22Rv1 (cell line): ENCODE measurements at regions not wholly inside any gene's neighbourhood (a gene's known extent, or its start where the extent isn't known, plus 50 kb on each side); places are given as distances from the start of the nearest gene placed in this dataset.
"Not testable (repeated sequence)": the region's sequence is repeated elsewhere in the genome, so short reads cannot be mapped to it uniquely, and the experiment has no call there.

Source experiments
- H3K27ac ChIP-seq: fragments of 450-650 bp; 2 replicates; pipeline ENCODE4 v1.5.1; 2017
- ZFX ChIP-seq: fragments of 450-650 bp; IDR thresholded peaks from 2 replicates; pipeline ENCODE4 v1.6.1; 2017; ENCODE audit warnings: antibody characterized with exemption, borderline replicate concordance
- TF ChIP-seq, protein P1 (sequence below): fragments of 450-650 bp; IDR thresholded peaks from 2 replicates; pipeline ENCODE4 v1.5.1; 2017; ENCODE audit warnings: mild to moderate bottlenecking

GRCh38 chr22:12613199-12613598, 2914.8 kb upstream of the OR11H1 start:
- no peak overlapping the region for H3K27ac ChIP-seq
- no peak for TF ChIP-seq ZFX
- TF ChIP-seq, protein P1, sequence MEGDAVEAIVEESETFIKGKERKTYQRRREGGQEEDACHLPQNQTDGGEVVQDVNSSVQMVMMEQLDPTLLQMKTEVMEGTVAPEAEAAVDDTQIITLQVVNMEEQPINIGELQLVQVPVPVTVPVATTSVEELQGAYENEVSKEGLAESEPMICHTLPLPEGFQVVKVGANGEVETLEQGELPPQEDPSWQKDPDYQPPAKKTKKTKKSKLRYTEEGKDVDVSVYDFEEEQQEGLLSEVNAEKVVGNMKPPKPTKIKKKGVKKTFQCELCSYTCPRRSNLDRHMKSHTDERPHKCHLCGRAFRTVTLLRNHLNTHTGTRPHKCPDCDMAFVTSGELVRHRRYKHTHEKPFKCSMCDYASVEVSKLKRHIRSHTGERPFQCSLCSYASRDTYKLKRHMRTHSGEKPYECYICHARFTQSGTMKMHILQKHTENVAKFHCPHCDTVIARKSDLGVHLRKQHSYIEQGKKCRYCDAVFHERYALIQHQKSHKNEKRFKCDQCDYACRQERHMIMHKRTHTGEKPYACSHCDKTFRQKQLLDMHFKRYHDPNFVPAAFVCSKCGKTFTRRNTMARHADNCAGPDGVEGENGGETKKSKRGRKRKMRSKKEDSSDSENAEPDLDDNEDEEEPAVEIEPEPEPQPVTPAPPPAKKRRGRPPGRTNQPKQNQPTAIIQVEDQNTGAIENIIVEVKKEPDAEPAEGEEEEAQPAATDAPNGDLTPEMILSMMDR, result no peak

DNA sequence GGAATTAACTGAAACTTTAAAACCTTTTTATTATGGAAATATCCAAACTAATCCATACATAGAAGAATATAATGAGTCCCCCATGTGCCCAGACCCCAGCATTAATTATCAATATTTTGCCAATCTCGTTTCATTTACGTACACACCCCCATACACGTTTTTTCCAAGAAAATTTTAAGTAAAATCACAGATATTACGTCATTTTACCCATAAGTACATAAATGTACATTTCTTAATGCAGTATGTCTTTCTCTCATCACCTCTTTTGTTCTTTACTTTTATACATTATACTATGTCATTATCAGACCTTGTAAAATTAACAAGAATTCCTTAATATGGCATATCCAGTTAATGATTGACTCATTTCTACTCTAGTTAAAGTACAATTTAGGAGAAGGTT, 2914.1 kb upstream of the OR11H1 start:
- not testable (repeated sequence) for H3K27ac ChIP-seq

- H3K27ac ChIP-seq, result not testable (repeated sequence)
These were observed 2901.1 kb upstream of the OR11H1 start for GRCh38 chr22:12626894-12627293.

- not testable (repeated sequence) for H3K27ac ChIP-seq
These were observed 2898.2 kb upstream of the OR11H1 start for GRCh38 chr22:12629815-12630214.

GRCh38 chr22:12630965-12631364, 2897.0 kb upstream of the OR11H1 start:
- TF ChIP-seq, protein P1, result peak; percentile 86

GRCh38 chr22:12637566-12638166, 2890.3 kb upstream of the OR11H1 start:
- H3K27ac ChIP-seq, result not testable (repeated sequence)

More at GRCh38 chr22:12630965-12631364, 2897.0 kb upstream of the OR11H1 start:
- H3K27ac ChIP-seq, result not testable (repeated sequence)

- not testable (repeated sequence) for H3K27ac ChIP-seq
These were observed 2889.7 kb upstream of the OR11H1 start for GRCh38 chr22:12638319-12638718.
